ENCODE measurements at regions not wholly inside any gene's neighbourhood (a gene's known extent, or its start where the extent isn't known, plus 50 kb on each side); places are given as distances from the start of the nearest gene placed in this dataset.

DNA sequence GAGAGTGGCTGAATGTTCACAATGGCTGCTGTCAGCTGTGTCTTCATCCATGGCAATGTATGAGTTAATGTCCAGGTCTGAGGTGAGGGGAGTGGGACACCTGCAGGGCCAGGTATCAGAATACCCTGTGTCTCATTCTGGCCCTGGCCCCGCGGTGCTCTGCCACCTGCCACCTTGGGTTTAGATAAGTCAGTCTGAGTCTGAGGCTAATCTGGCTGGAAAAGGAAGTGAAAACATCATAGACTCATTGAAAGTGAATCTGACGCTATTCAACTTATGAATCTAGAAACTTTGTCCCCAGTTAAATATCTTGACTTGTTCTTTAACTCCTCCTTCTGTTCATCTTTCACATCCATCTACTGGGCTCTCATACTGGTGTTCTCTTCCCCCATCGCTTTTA lies 267.1 kb upstream of the JAG1 start (continued):
- TF ChIP-seq, protein P1, sequence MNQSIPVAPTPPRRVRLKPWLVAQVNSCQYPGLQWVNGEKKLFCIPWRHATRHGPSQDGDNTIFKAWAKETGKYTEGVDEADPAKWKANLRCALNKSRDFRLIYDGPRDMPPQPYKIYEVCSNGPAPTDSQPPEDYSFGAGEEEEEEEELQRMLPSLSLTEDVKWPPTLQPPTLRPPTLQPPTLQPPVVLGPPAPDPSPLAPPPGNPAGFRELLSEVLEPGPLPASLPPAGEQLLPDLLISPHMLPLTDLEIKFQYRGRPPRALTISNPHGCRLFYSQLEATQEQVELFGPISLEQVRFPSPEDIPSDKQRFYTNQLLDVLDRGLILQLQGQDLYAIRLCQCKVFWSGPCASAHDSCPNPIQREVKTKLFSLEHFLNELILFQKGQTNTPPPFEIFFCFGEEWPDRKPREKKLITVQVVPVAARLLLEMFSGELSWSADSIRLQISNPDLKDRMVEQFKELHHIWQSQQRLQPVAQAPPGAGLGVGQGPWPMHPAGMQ (IDR thresholded peaks at IDR 0.05; ENCODE audit: borderline replicate concordance): no peak
- TF ChIP-seq EGR1 (IDR thresholded peaks at IDR 0.05; ENCODE audit: borderline replicate concordance in 1 of 2, low read depth in 2 of 2, low read length in 2 of 2) (no peak), EED (IDR thresholded peaks at IDR 0.05; ENCODE audit: low read depth) (peak; percentile 39; the same call in 1 of the 2 replicates), POLR2AphosphoS2 (IDR thresholded peaks at IDR 0.05; ENCODE audit: low read depth, low read length) (no peak), EP300 (IDR thresholded peaks at IDR 0.05; ENCODE audit: borderline replicate concordance in 1 of 2, control insufficient read depth in 1 of 2, low read depth in 2 of 2, low read length in 2 of 2) (peak in 1 of 2 experiments; percentile 91; a peak in 3 of 4 replicates), MXI1 (IDR thresholded peaks at IDR 0.05; ENCODE audit: low read depth, low read length) (no peak), IKZF2 (IDR thresholded peaks at IDR 0.05) (peak; percentile 46 to 71; a peak in 2 of 4 replicates), CREB1 (IDR thresholded peaks at IDR 0.05; ENCODE audit: low read depth) (peak; percentile 52; the same call in 1 of the 2 replicates), ATF7 (IDR thresholded peaks at IDR 0.05; ENCODE audit: low read depth) (peak; percentile 74), CHD4 (IDR thresholded peaks at IDR 0.05) (no peak), BCL11A (IDR thresholded peaks at IDR 0.05; ENCODE audit: low read depth, low read length) (0 out of 2 replicates have a peak, but pooled peaks have one; percentile 15), SMAD1 (IDR thresholded peaks at IDR 0.05; ENCODE audit: low read depth, partially characterized antibody) (no peak), RBBP5 (conservative IDR thresholded peaks at IDR 0.05) (no peak), SPI1 (IDR thresholded peaks at IDR 0.05; ENCODE audit: borderline replicate concordance, insufficient read depth, low read depth, low read length) (peak; percentile 95), CHD2 (IDR thresholded peaks at IDR 0.05; ENCODE audit: borderline replicate concordance, low read depth, low read length) (no peak), MEF2B (IDR thresholded peaks at IDR 0.05; ENCODE audit: partially characterized antibody, poor library complexity, severe bottlenecking) (peak; percentile 12), CEBPB (IDR thresholded peaks at IDR 0.05; ENCODE audit: borderline replicate concordance in 1 of 2, low read depth in 2 of 2, low read length in 2 of 2) (no peak)
- TF ChIP-seq, protein P2, sequence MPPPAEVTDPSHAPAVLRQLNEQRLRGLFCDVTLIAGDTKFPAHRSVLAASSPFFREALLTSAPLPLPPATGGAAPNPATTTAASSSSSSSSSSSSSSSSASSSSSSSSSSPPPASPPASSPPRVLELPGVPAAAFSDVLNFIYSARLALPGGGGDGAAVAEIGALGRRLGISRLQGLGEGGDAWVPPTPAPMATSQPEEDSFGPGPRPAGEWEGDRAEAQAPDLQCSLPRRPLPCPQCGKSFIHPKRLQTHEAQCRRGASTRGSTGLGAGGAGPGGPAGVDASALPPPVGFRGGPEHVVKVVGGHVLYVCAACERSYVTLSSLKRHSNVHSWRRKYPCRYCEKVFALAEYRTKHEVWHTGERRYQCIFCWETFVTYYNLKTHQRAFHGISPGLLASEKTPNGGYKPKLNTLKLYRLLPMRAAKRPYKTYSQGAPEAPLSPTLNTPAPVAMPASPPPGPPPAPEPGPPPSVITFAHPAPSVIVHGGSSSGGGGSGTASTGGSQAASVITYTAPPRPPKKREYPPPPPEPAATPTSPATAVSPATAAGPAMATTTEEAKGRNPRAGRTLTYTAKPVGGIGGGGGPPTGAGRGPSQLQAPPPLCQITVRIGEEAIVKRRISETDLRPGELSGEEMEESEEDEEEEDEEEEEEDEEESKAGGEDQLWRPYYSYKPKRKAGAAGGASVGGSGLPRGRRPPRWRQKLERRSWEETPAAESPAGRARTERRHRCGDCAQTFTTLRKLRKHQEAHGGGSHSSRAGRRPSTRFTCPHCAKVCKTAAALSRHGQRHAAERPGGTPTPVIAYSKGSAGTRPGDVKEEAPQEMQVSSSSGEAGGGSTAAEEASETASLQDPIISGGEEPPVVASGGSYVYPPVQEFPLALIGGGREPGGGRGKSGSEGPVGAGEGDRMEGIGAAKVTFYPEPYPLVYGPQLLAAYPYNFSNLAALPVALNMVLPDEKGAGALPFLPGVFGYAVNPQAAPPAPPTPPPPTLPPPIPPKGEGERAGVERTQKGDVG (CRISPR knock-in tag; IDR thresholded peaks at IDR 0.05): no peak
- TF ChIP-seq, protein P3, sequence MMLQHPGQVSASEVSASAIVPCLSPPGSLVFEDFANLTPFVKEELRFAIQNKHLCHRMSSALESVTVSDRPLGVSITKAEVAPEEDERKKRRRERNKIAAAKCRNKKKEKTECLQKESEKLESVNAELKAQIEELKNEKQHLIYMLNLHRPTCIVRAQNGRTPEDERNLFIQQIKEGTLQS (IDR thresholded peaks at IDR 0.05; ENCODE audit: borderline replicate concordance, extremely low read depth, low read depth, low read length): no peak
- TF ChIP-seq, protein P4, sequence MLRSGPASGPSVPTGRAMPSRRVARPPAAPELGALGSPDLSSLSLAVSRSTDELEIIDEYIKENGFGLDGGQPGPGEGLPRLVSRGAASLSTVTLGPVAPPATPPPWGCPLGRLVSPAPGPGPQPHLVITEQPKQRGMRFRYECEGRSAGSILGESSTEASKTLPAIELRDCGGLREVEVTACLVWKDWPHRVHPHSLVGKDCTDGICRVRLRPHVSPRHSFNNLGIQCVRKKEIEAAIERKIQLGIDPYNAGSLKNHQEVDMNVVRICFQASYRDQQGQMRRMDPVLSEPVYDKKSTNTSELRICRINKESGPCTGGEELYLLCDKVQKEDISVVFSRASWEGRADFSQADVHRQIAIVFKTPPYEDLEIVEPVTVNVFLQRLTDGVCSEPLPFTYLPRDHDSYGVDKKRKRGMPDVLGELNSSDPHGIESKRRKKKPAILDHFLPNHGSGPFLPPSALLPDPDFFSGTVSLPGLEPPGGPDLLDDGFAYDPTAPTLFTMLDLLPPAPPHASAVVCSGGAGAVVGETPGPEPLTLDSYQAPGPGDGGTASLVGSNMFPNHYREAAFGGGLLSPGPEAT (IDR thresholded peaks at IDR 0.05; ENCODE audit: low read depth): peak; percentile 23; the same call in 1 of the 2 replicates
- TF ChIP-seq, protein P5, sequence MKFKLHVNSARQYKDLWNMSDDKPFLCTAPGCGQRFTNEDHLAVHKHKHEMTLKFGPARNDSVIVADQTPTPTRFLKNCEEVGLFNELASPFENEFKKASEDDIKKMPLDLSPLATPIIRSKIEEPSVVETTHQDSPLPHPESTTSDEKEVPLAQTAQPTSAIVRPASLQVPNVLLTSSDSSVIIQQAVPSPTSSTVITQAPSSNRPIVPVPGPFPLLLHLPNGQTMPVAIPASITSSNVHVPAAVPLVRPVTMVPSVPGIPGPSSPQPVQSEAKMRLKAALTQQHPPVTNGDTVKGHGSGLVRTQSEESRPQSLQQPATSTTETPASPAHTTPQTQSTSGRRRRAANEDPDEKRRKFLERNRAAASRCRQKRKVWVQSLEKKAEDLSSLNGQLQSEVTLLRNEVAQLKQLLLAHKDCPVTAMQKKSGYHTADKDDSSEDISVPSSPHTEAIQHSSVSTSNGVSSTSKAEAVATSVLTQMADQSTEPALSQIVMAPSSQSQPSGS (IDR thresholded peaks at IDR 0.05; ENCODE audit: low read length): peak; percentile 47; the same call in 1 of the 2 replicates

Data from GM12878 (cell line).